HepG2 (cell line): ENCODE measurements at regions not wholly inside any gene's neighbourhood (a gene's known extent, or its start where the extent isn't known, plus 50 kb on each side); places are given as distances from the start of the nearest gene placed in this dataset.

ENCODE experiments used
- ZNF180 ChIP-seq: sonication (generic); formaldehyde crosslinking; IDR thresholded peaks from 2 replicates; pipeline ENCODE4 v1.4.0; 2020; ENCODE audit warnings: low read depth, missing genetic modification reagents, borderline replicate concordance
- ZNF407 ChIP-seq: sonication (generic); formaldehyde crosslinking; IDR thresholded peaks from one replicate; pipeline ENCODE4 v1.5.1; 2020; ENCODE audit warnings: mild to moderate bottlenecking, missing genetic modification reagents; ENCODE audit errors: not compliant biosample characterization
- ZNF629 ChIP-seq: sonication (generic); formaldehyde crosslinking; conservative IDR thresholded peaks from 2 replicates; pipeline ENCODE4 v1.5.0; 2020; ENCODE audit warnings: missing genetic modification reagents

- TF ChIP-seq ZNF407 (CRISPR knock-in tag) (no peak), ZNF180 (CRISPR knock-in tag) (no peak), ZNF629 (CRISPR knock-in tag) (no peak)
These were observed 137.4 kb downstream of the AKAIN1 start (continued) for GRCh38 chr18:5059696-5060032.
